ENCODE measurements at regions not wholly inside any gene's neighbourhood (a gene's known extent, or its start where the extent isn't known, plus 50 kb on each side); places are given as distances from the start of the nearest gene placed in this dataset.

DNA sequence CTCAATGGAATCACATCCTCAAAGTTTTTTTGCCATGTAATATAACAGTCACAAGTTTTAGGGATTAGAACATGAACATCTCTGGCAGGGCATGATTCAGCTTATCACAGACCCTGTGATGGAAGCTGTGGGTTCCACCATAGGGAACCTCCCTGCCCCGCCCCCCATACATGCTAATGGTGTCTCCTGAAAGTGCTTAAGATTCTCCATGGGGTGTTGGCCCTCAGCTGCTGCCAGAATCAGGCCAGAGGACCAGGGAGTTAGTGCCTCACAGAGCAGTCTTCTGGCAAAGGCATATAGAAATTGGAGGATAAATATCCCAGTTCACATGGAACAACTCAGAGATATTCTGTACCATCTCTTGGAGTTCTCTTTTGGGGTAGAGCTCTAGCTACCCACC is 119.4 kb downstream of the RAB11FIP2 start:
- DNase-seq (ENCODE audit: low read depth, low spot score), result no peak

DNA sequence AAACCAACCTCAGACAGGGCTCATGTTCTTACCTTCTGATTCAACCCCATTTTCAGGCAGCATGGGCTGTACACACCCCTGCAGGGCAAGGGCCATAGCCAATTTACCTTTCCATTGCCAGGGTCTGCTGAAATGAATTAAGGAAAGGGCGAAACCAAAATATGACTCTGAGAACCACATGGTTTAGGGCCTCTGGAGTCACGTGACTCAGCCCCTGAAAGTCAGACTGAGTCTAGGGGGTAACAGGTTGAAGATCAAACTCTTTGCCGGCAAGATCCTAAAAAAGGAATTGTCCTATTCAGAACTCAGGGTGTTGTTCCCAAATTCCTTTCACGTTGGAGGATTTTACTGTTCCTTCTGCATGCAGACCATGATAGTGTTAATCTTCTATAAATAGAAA is 118.9 kb downstream of the RAB11FIP2 start:
- no peak for DNase-seq (ENCODE audit: low read depth, low spot score)

GRCh38 chr10:117928281-117928680 is 118.5 kb downstream of the RAB11FIP2 start:
- no peak for DNase-seq (ENCODE audit: low read depth, low spot score)

GRCh38 chr10:117928741-117929140 is 118.0 kb downstream of the RAB11FIP2 start:
- DNase-seq (ENCODE audit: low read depth, low spot score), result no peak

DNA sequence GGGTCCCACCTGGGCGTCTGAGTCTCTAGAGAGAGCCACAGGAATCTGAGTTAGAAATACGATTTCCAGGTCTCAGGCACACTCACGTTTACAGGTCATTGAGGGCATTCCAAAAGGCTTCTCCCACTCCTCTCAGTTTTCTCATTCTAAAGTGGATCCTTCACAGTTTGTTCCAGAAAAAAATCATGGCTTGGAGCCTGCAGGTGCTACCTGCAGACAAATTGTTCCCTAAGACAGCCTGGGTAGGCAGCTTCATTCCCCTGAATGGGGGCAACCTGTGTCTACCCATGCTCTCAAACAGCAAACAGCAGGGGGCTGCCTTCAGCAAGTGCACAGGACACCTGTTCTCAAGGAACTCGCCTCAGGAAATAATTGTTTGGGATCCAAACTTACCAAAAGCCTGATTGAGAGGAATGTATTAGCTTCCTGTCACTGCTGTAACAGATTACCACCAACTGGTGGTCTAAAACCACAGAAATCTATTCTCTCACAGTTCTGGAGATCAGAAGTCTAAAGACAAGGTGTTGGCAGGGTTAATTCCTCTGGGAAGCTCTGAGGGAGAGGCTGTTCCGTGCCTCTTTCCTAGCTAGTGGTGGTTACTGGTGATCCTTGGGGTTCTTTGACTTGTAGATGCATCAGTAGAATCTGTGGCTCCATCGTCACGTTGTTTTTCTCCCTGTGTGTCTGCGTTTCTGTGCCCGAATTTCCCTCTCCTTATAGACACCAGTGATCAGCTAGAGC is 117.2 kb downstream of the RAB11FIP2 start:
- no peak for DNase-seq (ENCODE audit: low read depth, low spot score)

GRCh38 chr10:117931078-117931477 is 115.7 kb downstream of the RAB11FIP2 start:
- no peak for DNase-seq (ENCODE audit: low read depth, low spot score)

DNA sequence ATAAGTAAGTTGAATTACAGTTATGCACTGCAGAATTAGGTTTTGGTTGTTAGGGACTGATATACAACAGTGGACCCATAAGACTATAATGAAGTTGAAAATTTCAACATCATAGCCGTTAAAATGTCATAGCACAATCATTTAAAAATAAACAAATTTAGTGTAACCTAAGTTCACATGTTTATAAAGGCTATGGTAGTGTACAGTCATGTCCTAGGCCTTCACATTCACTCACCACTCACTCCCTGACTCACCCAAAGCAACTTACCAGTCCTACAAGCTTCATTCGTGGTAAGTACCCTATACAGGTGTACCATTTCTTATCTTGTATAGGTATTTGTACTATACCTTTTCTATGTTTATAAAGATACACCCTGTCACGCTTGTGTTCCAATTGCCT is 113.7 kb downstream of the RAB11FIP2 start:
- DNase-seq (ENCODE audit: low read depth, low spot score), result no peak

- no peak for DNase-seq (ENCODE audit: low read depth, low spot score)
These were observed 112.3 kb downstream of the RAB11FIP2 start for GRCh38 chr10:117934477-117934876.

- no peak for DNase-seq (ENCODE audit: low read depth, low spot score)
These were observed 110.6 kb downstream of the RAB11FIP2 start for GRCh38 chr10:117936141-117936540.

DNA sequence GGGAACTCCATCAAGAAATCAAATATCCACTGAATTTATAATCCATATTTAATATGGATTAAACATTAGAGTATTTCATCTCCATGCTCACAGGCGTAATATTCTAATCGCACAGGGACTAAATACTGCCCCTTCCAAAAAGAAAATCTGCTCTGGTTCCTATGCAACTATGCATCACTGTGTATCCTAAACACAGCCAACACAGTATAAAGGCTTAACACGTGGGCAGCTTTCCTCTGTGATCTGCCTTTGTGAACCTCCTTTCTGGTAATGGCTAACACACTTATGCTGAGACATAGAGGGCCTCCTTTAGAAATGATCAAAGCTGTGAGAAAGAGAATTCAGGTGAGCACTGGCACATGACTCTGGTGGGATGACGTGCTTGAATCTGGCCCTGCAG is 110.2 kb downstream of the RAB11FIP2 start:
- no peak for DNase-seq (ENCODE audit: low read depth, low spot score)

DNA sequence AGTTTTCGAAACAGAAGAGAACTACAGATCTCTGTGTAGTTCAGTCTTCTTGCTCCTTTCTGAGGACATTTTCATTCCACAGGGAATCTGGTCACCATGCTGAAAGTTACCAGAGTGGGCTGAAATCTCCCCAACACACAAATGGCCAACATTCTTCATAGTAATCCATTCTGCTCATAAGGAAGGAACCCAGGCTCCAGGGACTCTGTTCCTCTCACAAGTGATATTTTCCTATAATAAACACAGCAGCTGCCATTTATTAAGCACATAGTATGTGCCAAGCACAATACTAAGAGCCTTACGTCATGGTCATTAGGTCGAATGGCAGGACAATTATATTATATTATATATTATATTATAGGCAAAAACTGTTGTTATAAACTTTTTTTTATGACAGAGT is 109.8 kb downstream of the RAB11FIP2 start:
- DNase-seq (ENCODE audit: low read depth, low spot score), result no peak

DNA sequence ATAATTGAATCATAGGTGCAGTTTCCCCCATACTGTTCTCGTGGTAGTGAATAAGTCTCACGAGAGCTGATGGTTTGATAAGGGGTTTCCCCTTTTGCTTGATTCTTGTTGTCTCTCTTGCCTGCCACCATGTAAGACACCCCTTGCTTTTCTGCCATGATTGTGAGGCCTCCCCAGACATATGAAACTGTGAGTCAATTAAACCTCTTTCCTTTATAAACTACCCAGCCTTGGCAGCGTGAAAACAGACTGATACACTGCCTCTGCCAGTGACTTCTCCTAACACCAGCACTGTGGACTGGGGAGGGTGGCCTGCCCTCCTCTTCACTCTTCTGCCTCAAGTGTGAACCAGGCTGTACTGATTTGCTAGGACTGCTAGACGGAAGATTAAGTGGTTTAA is 108.6 kb downstream of the RAB11FIP2 start:
- no peak for DNase-seq (ENCODE audit: low read depth, low spot score)

DNA sequence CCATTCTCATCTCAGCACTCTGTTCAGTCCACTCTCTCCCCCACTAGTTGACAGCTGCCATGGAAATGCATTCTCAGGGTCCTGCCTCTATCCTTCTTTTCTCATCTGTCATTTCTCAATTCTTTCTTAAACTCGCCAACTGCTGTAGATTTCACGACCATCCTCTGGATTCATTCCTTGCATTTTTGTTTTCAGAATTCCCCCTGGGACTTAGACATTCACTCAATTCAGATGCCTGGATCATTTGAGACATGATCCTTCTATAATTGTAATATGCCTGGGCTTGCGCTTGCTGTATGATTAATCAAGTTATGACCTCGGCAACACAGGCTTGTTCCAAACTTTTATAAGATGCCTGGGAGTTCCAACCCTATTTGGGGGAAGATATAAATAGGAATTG is 104.5 kb downstream of the RAB11FIP2 start:
- DNase-seq (ENCODE audit: low read depth, low spot score), result no peak

GRCh38 chr10:117944676-117945447 is 101.9 kb downstream of the RAB11FIP2 start:
- no peak for DNase-seq (ENCODE audit: low read depth, low spot score)

- DNase-seq (ENCODE audit: low read depth, low spot score), result no peak
These were observed 101.1 kb downstream of the RAB11FIP2 start for GRCh38 chr10:117945651-117946050.

DNA sequence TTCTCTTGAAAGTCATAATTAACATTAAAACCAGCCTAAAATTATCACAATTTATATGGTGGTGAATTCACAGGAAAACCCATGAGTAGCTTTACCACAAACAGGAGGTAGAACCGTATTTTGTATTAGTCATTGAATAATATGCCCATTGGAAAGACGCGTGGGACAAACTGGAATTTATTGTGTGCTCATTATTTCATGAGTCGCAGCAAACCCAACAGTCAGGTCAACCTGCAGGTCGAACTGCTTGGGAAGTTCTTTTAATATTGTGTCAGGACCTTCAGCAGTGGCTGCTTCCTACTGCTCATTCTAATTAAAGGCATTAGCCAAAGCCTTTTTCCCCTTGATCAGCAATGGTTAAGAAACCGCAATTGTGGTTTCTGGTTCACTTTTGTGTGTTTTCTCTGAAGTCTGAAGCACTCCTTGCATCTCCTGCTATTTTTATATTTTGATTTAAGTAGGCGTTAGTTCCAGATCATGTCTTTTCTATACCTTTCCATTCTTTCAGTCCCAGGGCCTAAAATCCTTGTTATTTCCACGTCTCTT is 100.1 kb downstream of the RAB11FIP2 start:
- DNase-seq (ENCODE audit: low read depth, low spot score), result no peak

DNA sequence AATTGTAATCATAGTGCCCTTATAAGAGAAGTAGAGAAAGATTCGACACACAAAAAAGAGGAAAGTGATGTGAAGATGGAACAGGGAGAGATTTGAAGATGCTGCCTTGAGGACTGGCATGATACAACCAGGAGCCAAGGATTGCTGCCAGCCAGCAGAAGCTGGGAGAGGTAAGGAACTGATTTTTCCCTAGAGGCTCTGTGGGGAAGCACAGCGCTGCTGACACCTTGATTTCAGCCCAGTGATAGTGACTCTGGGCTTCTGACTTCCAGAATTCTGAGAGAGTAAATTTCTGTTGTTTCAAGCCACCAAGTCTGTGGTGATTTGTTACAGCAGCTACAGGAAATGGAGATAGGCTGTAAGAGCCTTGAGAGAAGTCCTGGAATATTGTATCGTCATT is 98.2 kb downstream of the RAB11FIP2 start:
- DNase-seq (ENCODE audit: low read depth, low spot score), result no peak

DNA sequence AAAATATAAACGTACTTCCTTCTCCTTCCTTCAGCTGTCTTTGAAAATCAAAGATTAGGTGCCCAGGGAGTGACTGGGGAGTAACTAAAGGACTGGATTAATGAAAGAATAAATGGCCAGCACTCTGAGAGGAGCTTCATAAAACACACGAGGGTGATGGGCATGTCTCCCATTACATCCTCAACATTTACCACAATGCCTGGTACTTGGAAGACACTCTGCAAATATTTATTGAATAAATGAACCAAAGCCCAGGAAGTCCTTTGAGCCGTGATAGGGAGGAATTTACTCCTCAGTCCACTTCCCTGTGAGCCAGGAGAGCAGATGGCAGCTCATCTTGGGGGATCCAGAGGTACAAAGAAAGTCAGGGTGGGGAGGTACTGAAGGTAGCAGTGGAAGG is 96.3 kb downstream of the RAB11FIP2 start:
- DNase-seq (ENCODE audit: low read depth, low spot score), result no peak
